GM12878 (cell line): ENCODE measurements at regions not wholly inside any gene's neighbourhood (a gene's known extent, or its start where the extent isn't known, plus 50 kb on each side); places are given as distances from the start of the nearest gene placed in this dataset.

Experiments
- ATAC-seq: fragments of 200-7000 bp; cut with Tn5 transposase; 3 replicates; pipeline ENCODE4 v1.9.1; 2020; ENCODE audit warnings: mild to moderate bottlenecking, moderate library complexity
- BruUV-seq: library from RNA; stranded (reverse); fragments of 400-500 nt; replicated peaks from 2 replicates; lab custom pipeline; 2021; lab: Mats Ljungman, UMichigan
- CTCF ChIA-PET: fragments of 300-600 bp; sonication (Branson Sonifier 250); formaldehyde crosslinking; extraction: SDS; loops from one replicate; lab custom pipeline; 2021; ENCODE audit warnings: inconsistent platforms; lab: Yijun Ruan, JAX
- POLR2A ChIA-PET: fragments of 350-600 bp; formaldehyde crosslinking; extraction: SDS; loops from one replicate; lab custom pipeline; 2021; ENCODE audit warnings: inconsistent platforms; lab: Charles Lee
- RAD21 ChIA-PET: fragments of 300-600 bp; sonication (Branson Sonifier 250); formaldehyde crosslinking; loops from one replicate; lab custom pipeline; 2023; ENCODE audit warnings: antibody characterized with exemption; ENCODE audit not compliant: unreplicated experiment; lab: Charles Lee
- SMC1A ChIA-PET: fragments of 300-600 bp; sonication (Branson Sonifier 250); formaldehyde crosslinking; loops from one replicate; lab custom pipeline; 2023; ENCODE audit not compliant: unreplicated experiment, uncharacterized antibody; lab: Charles Lee
- DNase-seq: peaks from one replicate; pipeline ENCODE4 v3.0.0-alpha.2; 2011; ENCODE audit warnings: low read depth, low spot score
- FAIRE-seq: peaks from 3 replicates; lab custom pipeline; 2011; peaks lifted over from hg19 to GRCh38; lab: Jason Lieb, UNC
- H2AFZ ChIP-seq: 2 replicates; pipeline ENCODE4 v1.6.0; 2011; ENCODE audit warnings: low read depth, low read length, control low read depth; ENCODE audit not compliant: control insufficient read depth
- H3K27ac ChIP-seq: 2 replicates; pipeline ENCODE4 v1.5.1; 2011; ENCODE audit warnings: control low read depth; ENCODE audit not compliant: control insufficient read depth, insufficient read depth
- H3K27me3 ChIP-seq, 2 experiments: replicated peaks in 1 of 2; 2 replicates each; pipeline versions ENCODE4 v1.6.0 to v1.6.1; 2011; ENCODE audit warnings: low read length in 1 of 2; ENCODE audit not compliant: control insufficient read depth in 2 of 2, insufficient read depth in 2 of 2
- H3K36me3 ChIP-seq, 2 experiments: 2 replicates each; pipeline ENCODE4 v1.5.1; 2011; ENCODE audit warnings: low read length in 1 of 2; ENCODE audit not compliant: control insufficient read depth in 2 of 2, insufficient read depth in 2 of 2
- H3K4me1 ChIP-seq: 2 replicates; pipeline ENCODE4 v1.6.1; 2011; ENCODE audit warnings: mild to moderate bottlenecking, low read length, moderate library complexity, mixed read lengths; ENCODE audit not compliant: control insufficient read depth, insufficient read depth
- H3K4me2 ChIP-seq: 2 replicates; pipeline ENCODE4 v1.6.0; 2011; ENCODE audit warnings: control low read depth; ENCODE audit not compliant: control insufficient read depth, insufficient read depth
- H3K4me3 ChIP-seq: fragments of 200-600 bp; sonication (generic); 2 replicates; pipeline ENCODE4 v1.5.1; 2016
- H3K79me2 ChIP-seq: 2 replicates; pipeline ENCODE4 v1.6.0; 2011; ENCODE audit warnings: low read length; ENCODE audit not compliant: control insufficient read depth, insufficient read depth
- H3K9ac ChIP-seq: 2 replicates; pipeline ENCODE4 v1.8.0; 2011; ENCODE audit warnings: low read length, control low read depth, mixed read lengths; ENCODE audit not compliant: control insufficient read depth, insufficient read depth
- H3K9me3 ChIP-seq: replicated peaks from 3 replicates; pipeline ENCODE4 v1.5.1; 2011; ENCODE audit warnings: mild to moderate bottlenecking, low read length; ENCODE audit not compliant: control insufficient read depth, insufficient read depth
- H4K20me1 ChIP-seq: 2 replicates; pipeline ENCODE4 v1.6.0; 2011; ENCODE audit not compliant: control insufficient read depth, insufficient read depth
- FOS ChIP-seq: IDR thresholded peaks from 3 replicates; pipeline ENCODE4 v1.6.1; 2011; ENCODE audit warnings: borderline replicate concordance; ENCODE audit not compliant: insufficient read length; ENCODE audit errors: extremely low read depth
- KAT2A ChIP-seq: conservative IDR thresholded peaks from 2 replicates; pipeline ENCODE4 v1.6.1; 2011; ENCODE audit warnings: low read depth, low read length; ENCODE audit not compliant: control insufficient read depth
- NKRF ChIP-seq: fragments of 450-650 bp; conservative IDR thresholded peaks from 2 replicates; pipeline ENCODE4 v1.6.1; 2017; ENCODE audit warnings: mild to moderate bottlenecking, moderate library complexity
- NR2F1 ChIP-seq: fragments of 450-650 bp; conservative IDR thresholded peaks from 2 replicates; pipeline ENCODE4 v1.6.1; 2017; ENCODE audit warnings: mild to moderate bottlenecking
- PKNOX1 ChIP-seq: fragments of 450-650 bp; IDR thresholded peaks from 2 replicates; pipeline ENCODE4 v1.6.1; 2016; ENCODE audit warnings: mild to moderate bottlenecking
- RAD51 ChIP-seq: fragments of 450-650 bp; IDR thresholded peaks from 2 replicates; pipeline ENCODE4 v1.6.1; 2016; ENCODE audit warnings: moderate library complexity, mild to moderate bottlenecking, inconsistent platforms
- RB1 ChIP-seq: fragments of 450-650 bp; formaldehyde crosslinking; IDR thresholded peaks from 2 replicates; pipeline ENCODE4 v1.6.1; 2017; ENCODE audit warnings: mild to moderate bottlenecking, borderline replicate concordance
- SP1 ChIP-seq: IDR thresholded peaks from one replicate; pipeline ENCODE4 v1.6.1; 2011; ENCODE audit warnings: low read depth, low read length
- ZNF274 ChIP-seq: IDR thresholded peaks from one replicate; pipeline ENCODE4 v1.8.0; 2011; ENCODE audit not compliant: insufficient read length, insufficient read depth
- WGBS: methylation state at CpG from one replicate; pipeline ENCODE4 v1.1.6; 2016; ENCODE audit warnings: low lambda C conversion rate; ENCODE audit not compliant: insufficient replicate concordance, insufficient coverage; ENCODE audit errors: missing lambda C conversion rate; 5-methylcytosine and 5-hydroxymethylcytosine counted together
- in situ Hi-C: fragments of 300-500 bp; cut with MboI; formaldehyde crosslinking; loops from 9 replicates; pipeline ENCODE4 v1.14.3; 2018; ENCODE audit warnings: mixed read lengths
- intact Hi-C: fragments of 100-400 bp; cut with micrococcal nuclease; formaldehyde crosslinking; loops from one replicate; pipeline ENCODE4 v1.14.2; 2022; ENCODE audit not compliant: unreplicated experiment
- TF ChIP-seq, protein P1 (sequence below): IDR thresholded peaks from 2 replicates; pipeline ENCODE4 v1.6.1; 2011; ENCODE audit warnings: low read depth, low read length, improper control_type of control experiment, borderline replicate concordance

- no peak overlapping the region for H2AFZ ChIP-seq
- H3K9ac ChIP-seq = no peak overlapping the region
- no peaks in the 10 kb centered on the region for H3K4me1 ChIP-seq
- WGBS = 50% methylated on average over 2 of the region's 2 CpGs
- no TSS peak for BruUV-seq
- H3K27me3 ChIP-seq = no peaks in the 10 kb centered on the region
- DNase-seq (no peak), FAIRE-seq (no peak), ATAC-seq (no peak)
- H3K79me2 ChIP-seq = no peaks in the 10 kb centered on the region
- RAD21 ChIA-PET = no interaction called here
- H3K36me3 ChIP-seq = no peaks in the 10 kb centered on the region
- H3K9me3 ChIP-seq = no peaks in the 10 kb centered on the region
- intact Hi-C loops = no loop called here
- CTCF ChIA-PET = no interaction called here
- in situ Hi-C loops = loop anchor here (5.0 kb wide), 1 partner anchor 49 kb away; no protein-coding TSS in a partner anchor
- H3K4me2 ChIP-seq = no peak overlapping the region
- H3K4me3 ChIP-seq = no peak overlapping the region
- H3K27ac ChIP-seq = no peak overlapping the region
- H4K20me1 ChIP-seq = no peaks in the 10 kb centered on the region; the same call in 1 of the 2 replicates
- no peak for TF ChIP-seq NKRF
- TF ChIP-seq PKNOX1 = no peak
- TF ChIP-seq FOS = no peak
- TF ChIP-seq KAT2A = no peak
- no peak for TF ChIP-seq SP1
- TF ChIP-seq ZNF274 = no peak
- TF ChIP-seq, protein P1, sequence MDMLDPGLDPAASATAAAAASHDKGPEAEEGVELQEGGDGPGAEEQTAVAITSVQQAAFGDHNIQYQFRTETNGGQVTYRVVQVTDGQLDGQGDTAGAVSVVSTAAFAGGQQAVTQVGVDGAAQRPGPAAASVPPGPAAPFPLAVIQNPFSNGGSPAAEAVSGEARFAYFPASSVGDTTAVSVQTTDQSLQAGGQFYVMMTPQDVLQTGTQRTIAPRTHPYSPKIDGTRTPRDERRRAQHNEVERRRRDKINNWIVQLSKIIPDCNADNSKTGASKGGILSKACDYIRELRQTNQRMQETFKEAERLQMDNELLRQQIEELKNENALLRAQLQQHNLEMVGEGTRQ = no peak
- no peak for TF ChIP-seq RB1
- no peak for TF ChIP-seq RAD51
- TF ChIP-seq NR2F1 = no peak
- SMC1A ChIA-PET = no interaction called here
- POLR2A ChIA-PET = no interaction called here
These were observed 539.3 kb upstream of the ISX start for GRCh38 chr22:34526681-34527080.
